Fibroblast of the aortic adventitia (primary cell): ENCODE measurements at regions not wholly inside any gene's neighbourhood (a gene's known extent, or its start where the extent isn't known, plus 50 kb on each side); places are given as distances from the start of the nearest gene placed in this dataset.

ENCODE experiments used
- DNase-seq: peaks from one replicate; pipeline ENCODE4 v3.0.0-alpha.2; 2010; ENCODE audit warnings: low read depth
- H3K4me3 ChIP-seq: 2 replicates; pipeline ENCODE4 v1.5.1; 2011; ENCODE audit warnings: low read depth, mild to moderate bottlenecking, control low read depth, low read length, moderate library complexity
- TF ChIP-seq, protein P1 (sequence below): IDR thresholded peaks from 2 replicates; pipeline ENCODE4 v1.5.1; 2011; ENCODE audit warnings: mild to moderate bottlenecking, low read length, control low read depth, inconsistent platforms; ENCODE audit not compliant: insufficient read depth

DNA sequence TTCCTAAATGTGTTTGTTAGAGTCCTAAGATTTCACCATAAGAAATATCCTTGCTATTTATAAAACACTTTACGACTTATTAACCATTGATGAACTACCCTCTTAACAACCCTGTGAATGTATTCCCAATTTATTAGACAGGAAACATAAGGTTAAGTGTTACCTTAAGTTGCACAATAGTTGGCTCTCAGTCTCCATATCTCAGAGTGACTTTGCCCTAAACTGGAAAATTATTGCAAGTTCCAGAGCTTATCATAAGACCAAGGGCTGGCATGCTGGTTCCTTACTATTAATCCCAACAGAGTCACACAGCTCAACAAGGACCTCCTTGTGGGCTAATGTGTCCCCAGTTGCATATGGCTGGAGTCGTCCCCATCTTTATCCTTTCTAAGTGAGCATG lies 165.8 kb downstream of the INSIG2 start:
- H3K4me3 ChIP-seq, result no peak overlapping the region
- DNase-seq, result no peak
- TF ChIP-seq, protein P1, sequence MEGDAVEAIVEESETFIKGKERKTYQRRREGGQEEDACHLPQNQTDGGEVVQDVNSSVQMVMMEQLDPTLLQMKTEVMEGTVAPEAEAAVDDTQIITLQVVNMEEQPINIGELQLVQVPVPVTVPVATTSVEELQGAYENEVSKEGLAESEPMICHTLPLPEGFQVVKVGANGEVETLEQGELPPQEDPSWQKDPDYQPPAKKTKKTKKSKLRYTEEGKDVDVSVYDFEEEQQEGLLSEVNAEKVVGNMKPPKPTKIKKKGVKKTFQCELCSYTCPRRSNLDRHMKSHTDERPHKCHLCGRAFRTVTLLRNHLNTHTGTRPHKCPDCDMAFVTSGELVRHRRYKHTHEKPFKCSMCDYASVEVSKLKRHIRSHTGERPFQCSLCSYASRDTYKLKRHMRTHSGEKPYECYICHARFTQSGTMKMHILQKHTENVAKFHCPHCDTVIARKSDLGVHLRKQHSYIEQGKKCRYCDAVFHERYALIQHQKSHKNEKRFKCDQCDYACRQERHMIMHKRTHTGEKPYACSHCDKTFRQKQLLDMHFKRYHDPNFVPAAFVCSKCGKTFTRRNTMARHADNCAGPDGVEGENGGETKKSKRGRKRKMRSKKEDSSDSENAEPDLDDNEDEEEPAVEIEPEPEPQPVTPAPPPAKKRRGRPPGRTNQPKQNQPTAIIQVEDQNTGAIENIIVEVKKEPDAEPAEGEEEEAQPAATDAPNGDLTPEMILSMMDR, result no peak

DNA sequence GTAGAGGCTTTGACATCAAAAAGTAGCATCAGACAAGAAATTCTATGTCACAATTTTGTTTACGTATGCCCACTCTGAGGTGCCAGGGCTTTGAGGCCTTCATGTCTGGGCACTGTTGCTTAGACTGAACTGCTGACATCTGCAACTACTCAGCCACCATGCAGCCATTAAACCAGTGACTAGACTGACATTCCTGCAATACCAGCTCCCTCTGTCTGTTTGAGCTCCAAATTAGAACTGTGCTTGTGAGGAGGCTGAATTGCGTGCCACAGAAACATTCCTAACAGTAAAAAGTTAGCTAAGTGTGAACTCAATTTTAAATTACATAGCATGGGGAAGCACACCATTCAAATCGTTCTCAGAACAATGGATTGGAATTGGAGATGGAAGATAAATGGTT lies 163.2 kb downstream of the INSIG2 start:
- TF ChIP-seq, protein P1, result no peak
- no peak for DNase-seq
- no peak overlapping the region for H3K4me3 ChIP-seq

DNA sequence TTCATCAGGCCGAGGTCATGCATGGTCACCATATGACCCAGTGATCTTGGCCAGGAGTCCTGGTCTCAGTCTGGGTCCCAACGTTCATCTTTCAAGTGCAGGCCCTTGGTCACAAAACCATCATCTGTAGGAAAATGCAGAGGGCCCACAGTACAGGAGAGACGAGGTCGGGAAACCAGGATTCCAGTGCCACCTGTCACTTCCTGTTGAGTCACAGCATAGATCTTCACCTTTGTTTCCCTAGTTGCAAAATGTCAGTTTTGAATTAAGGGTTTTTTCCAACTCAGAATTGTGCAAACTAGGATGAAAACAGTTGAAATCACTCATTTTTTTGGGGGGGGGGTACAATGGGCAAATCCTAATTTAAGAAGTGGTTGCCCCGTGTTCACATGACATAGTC lies 162.2 kb downstream of the INSIG2 start:
- H3K4me3 ChIP-seq, result no peak overlapping the region
- TF ChIP-seq, protein P1, result no peak
- DNase-seq, result no peak

DNA sequence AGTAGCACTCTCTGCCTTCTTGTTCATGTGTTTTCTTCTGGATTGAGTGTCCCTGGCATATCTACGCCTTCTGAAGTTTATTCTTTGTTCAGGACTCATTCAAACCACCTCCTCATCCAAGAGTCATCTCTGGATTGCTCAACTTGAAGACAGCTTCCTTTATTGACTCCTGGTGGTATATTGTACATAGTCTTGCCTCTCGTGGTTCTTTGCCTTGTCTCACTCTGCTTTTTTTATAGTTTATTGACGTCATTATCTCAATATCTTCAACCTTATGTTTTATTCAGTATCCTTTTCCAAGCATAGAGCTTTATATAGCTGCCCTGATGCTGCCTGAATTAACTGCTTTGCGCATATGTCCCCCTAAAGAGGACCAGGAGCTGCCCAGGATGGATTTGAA lies 161.7 kb downstream of the INSIG2 start:
- TF ChIP-seq, protein P1, result no peak
- no peak overlapping the region for H3K4me3 ChIP-seq
- no peak for DNase-seq

DNA sequence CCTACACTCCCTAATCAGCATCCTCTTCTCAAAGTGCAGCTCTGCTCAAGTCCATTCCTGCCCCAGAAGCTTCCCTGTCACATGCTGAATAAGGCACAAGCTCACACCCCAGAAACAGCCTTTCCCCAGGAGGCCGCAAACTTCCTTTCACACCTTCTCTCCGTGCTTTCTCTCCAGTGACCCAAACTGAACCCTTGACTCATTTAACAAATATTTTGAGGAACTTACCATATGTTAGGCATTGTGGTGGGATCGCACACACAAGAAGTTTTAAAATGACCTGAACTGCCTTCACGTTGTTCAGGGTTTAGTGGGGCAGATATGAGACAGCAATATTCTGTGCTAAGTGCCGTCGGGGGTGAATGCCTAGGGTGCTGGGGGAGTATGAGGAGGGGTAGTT lies 161.3 kb downstream of the INSIG2 start:
- H3K4me3 ChIP-seq, result no peak overlapping the region
- no peak for DNase-seq
- TF ChIP-seq, protein P1, result no peak

DNA sequence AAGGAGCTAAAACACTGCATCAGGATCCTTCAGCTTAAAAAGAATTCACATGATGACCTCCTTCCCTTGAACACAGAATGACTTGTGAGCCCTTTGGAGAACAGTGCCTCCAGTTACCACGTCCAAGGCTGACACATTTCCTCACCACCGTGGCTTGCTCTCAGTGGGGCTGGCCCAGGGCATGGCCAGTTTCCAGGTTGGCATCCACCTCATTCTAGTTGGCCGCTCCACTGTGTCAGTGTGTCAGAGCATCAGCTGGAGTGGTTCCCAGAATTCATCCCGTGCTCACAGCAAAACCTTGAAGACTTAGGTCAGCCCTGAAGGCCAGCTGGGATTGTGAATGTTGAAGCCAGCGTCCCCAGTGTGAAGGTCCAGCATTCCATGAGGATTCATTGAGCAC lies 158.5 kb downstream of the INSIG2 start:
- TF ChIP-seq, protein P1, result no peak
- H3K4me3 ChIP-seq, result no peak overlapping the region
- no peak for DNase-seq

DNA sequence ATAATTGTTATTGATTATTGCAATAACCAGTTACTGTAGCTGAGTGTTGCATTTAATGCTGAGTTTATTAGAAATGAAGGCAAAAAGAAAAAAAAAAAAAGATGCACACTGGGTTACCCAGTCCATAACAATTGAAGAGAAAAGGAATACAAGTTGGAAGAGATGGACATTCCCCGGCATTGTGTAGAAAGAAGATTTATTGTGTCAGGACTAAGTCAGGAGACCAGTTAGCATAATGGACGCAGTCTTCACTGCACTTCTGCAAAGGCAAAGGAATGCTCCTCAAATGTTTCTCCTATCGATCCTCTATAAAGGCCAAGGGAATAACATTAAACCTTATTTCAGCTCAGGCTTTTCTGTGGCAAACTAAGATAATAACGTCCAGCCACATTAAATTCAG lies 157.8 kb downstream of the INSIG2 start:
- DNase-seq, result no peak
- H3K4me3 ChIP-seq, result no peak overlapping the region
- TF ChIP-seq, protein P1, result no peak
